SK-N-SH (cell line): ENCODE measurements at regions not wholly inside any gene's neighbourhood (a gene's known extent, or its start where the extent isn't known, plus 50 kb on each side); places are given as distances from the start of the nearest gene placed in this dataset.

Experiments
- CTCF ChIA-PET: fragments of 300-600, 350-600 bp; formaldehyde crosslinking; extraction: SDS; loops from one replicate; lab custom pipeline; 2021; lab: Yijun Ruan, JAX
- POLR2A ChIA-PET: fragments of 350-600 bp; sonication (Branson Sonifier 250); formaldehyde crosslinking; extraction: SDS; loops from one replicate; lab custom pipeline; 2020; ENCODE audit warnings: antibody characterized with exemption, inconsistent platforms; lab: Yijun Ruan, JAX
- DNase-seq: peaks from one replicate; pipeline ENCODE4 v3.0.0; 2012
- H2AFZ ChIP-seq: fragments of 200-600 bp; sonication (generic); 2 replicates; pipeline ENCODE4 v1.8.1; 2016; ENCODE audit warnings: antibody characterized with exemption, mild to moderate bottlenecking, low read depth
- H3F3A ChIP-seq: fragments of 200-600 bp; sonication (generic); replicated peaks from 2 replicates; pipeline ENCODE3; 2016; ENCODE audit warnings: antibody characterized with exemption, mild to moderate bottlenecking; ENCODE audit not compliant: insufficient read depth
- H3K27ac ChIP-seq, 2 experiments: fragments of 200-500 bp in 1 of 2; fragments of 200-600 bp in 1 of 2; sonication (Bioruptor generic) in 1 of 2; sonication (generic), shearing (Covaris generic) in 1 of 2; 2 replicates each; pipeline versions ENCODE4 v1.5.1 to v1.6.1; 2014 to 2016; ENCODE audit warnings: low read depth in 2 of 2, inconsistent platforms in 1 of 2, low read length in 1 of 2, mild to moderate bottlenecking in 1 of 2, mixed read lengths in 1 of 2
- H3K27me3 ChIP-seq: fragments of 200-600 bp; sonication (generic), shearing (Covaris generic); 2 replicates; pipeline ENCODE4 v1.6.1; 2016; ENCODE audit warnings: mixed run types; ENCODE audit not compliant: insufficient read depth
- H3K36me3 ChIP-seq, 2 experiments: fragments of 200-500 bp in 1 of 2; fragments of 200-600 bp in 1 of 2; sonication (Bioruptor generic) in 1 of 2; sonication (generic) in 1 of 2; replicated peaks in 1 of 2; 2 replicates each; pipeline versions ENCODE3 to v1.5.1; 2014 to 2016; ENCODE audit warnings: low read length in 1 of 2, mild to moderate bottlenecking in 1 of 2; ENCODE audit not compliant: insufficient read depth in 2 of 2, control insufficient read depth in 1 of 2
- H3K4me1 ChIP-seq, 2 experiments: fragments of 200-500 bp in 1 of 2; fragments of 200-600 bp in 1 of 2; sonication (Bioruptor generic) in 1 of 2; sonication (generic), shearing (Covaris generic) in 1 of 2; 2 replicates each; pipeline versions ENCODE4 v1.5.1 to v1.6.1; 2014 to 2016; ENCODE audit warnings: low read depth in 1 of 2, low read length in 1 of 2, mixed run types in 1 of 2; ENCODE audit not compliant: insufficient read depth in 2 of 2, control insufficient read depth in 1 of 2
- H3K4me2 ChIP-seq: fragments of 200-600 bp; sonication (generic), shearing (Covaris generic); 2 replicates; pipeline ENCODE4 v1.6.1; 2017; ENCODE audit warnings: mixed run types
- H3K4me3 ChIP-seq, 2 experiments: fragments of 200-500 bp in 1 of 2; fragments of 200-600 bp in 1 of 2; sonication (Bioruptor generic) in 1 of 2; sonication (generic), shearing (Covaris generic) in 1 of 2; 2 replicates each; pipeline versions ENCODE4 v1.5.1 to v1.8.1; 2014 to 2016; ENCODE audit warnings: low read depth in 2 of 2, inconsistent platforms in 1 of 2, low read length in 1 of 2, mild to moderate bottlenecking in 1 of 2, mixed read lengths in 1 of 2, moderate library complexity in 1 of 2
- H3K79me2 ChIP-seq: fragments of 200-600 bp; sonication (generic); 2 replicates; pipeline ENCODE4 v1.8.1; 2017; ENCODE audit warnings: mild to moderate bottlenecking; ENCODE audit not compliant: insufficient read depth
- H3K9ac ChIP-seq: fragments of 200-600 bp; sonication (generic); 2 replicates; pipeline ENCODE4 v1.6.1; 2017; ENCODE audit warnings: mixed run types
- H3K9me2 ChIP-seq: fragments of 200-600 bp; sonication (generic); 2 replicates; pipeline ENCODE4 v1.6.1; 2017; ENCODE audit warnings: mixed run types
- H3K9me3 ChIP-seq: fragments of 200-600 bp; sonication (generic); 2 replicates; pipeline ENCODE4 v1.6.1; 2017; ENCODE audit warnings: mixed run types, mild to moderate bottlenecking, moderate library complexity
- H4K20me1 ChIP-seq: fragments of 200-600 bp; sonication (generic); 2 replicates; pipeline ENCODE4 v1.6.1; 2017; ENCODE audit warnings: mild to moderate bottlenecking, mixed run types; ENCODE audit not compliant: insufficient read depth
- ELF1 ChIP-seq: IDR thresholded peaks from 2 replicates; pipeline ENCODE4 v1.4.0; 2012
- EP300 ChIP-seq, 2 experiments: IDR thresholded peaks; 2 replicates each; pipeline versions ENCODE4 v1.4.0 to v1.6.1; 2012; ENCODE audit warnings: borderline replicate concordance in 1 of 2, low read depth in 1 of 2, low read length in 1 of 2
- EZH2phosphoT487 ChIP-seq: fragments of 200-600 bp; sonication (generic); IDR thresholded peaks from 2 replicates; pipeline ENCODE4 v1.6.1; 2017; ENCODE audit warnings: low read depth, mixed run types, mild to moderate bottlenecking, antibody characterized with exemption, moderate library complexity, borderline replicate concordance
- FOXJ3 ChIP-seq: sonication (generic); formaldehyde crosslinking; IDR thresholded peaks from 2 replicates; pipeline ENCODE4 v1.5.1; 2020; ENCODE audit warnings: mild to moderate bottlenecking, missing genetic modification reagents
- FOXM1 ChIP-seq: IDR thresholded peaks from 2 replicates; pipeline ENCODE4 v1.4.0; 2012; ENCODE audit warnings: low read depth, mild to moderate bottlenecking
- GABPA ChIP-seq: IDR thresholded peaks from 2 replicates; pipeline ENCODE4 v1.4.0; 2012; ENCODE audit warnings: low read depth, mild to moderate bottlenecking
- GATA2 ChIP-seq: sonication (generic); formaldehyde crosslinking; IDR thresholded peaks from 2 replicates; pipeline ENCODE4 v1.5.0; 2020; ENCODE audit warnings: mild to moderate bottlenecking, missing genetic modification reagents
- MEF2A ChIP-seq: IDR thresholded peaks from 2 replicates; pipeline ENCODE4 v1.4.0; 2012; ENCODE audit warnings: low read depth, borderline replicate concordance
- NFIC ChIP-seq: IDR thresholded peaks from 2 replicates; pipeline ENCODE4 v1.4.0; 2012; ENCODE audit warnings: borderline replicate concordance
- NRF1 ChIP-seq: IDR thresholded peaks from 2 replicates; pipeline ENCODE4 v1.6.1; 2012; ENCODE audit warnings: low read depth, mild to moderate bottlenecking, low read length
- RXRA ChIP-seq: IDR thresholded peaks from 2 replicates; pipeline ENCODE4 v1.4.0; 2012; ENCODE audit warnings: low read depth, mild to moderate bottlenecking, borderline replicate concordance
- SIN3A ChIP-seq: IDR thresholded peaks from 2 replicates; pipeline ENCODE4 v1.6.1; 2012; ENCODE audit warnings: low read depth, mild to moderate bottlenecking, low read length, moderate library complexity, borderline replicate concordance
- SMC3 ChIP-seq: IDR thresholded peaks from 2 replicates; pipeline ENCODE4 v1.6.1; 2012; ENCODE audit warnings: low read depth, low read length, improper control_type of control experiment
- TAF1 ChIP-seq: IDR thresholded peaks from 2 replicates; pipeline ENCODE4 v1.6.1; 2012; ENCODE audit warnings: low read depth, mild to moderate bottlenecking, low read length, moderate library complexity, borderline replicate concordance
- TCF12 ChIP-seq: IDR thresholded peaks from 2 replicates; pipeline ENCODE4 v1.4.0; 2012
- TEAD4 ChIP-seq: IDR thresholded peaks from 2 replicates; pipeline ENCODE4 v1.4.0; 2012; ENCODE audit warnings: mild to moderate bottlenecking, borderline replicate concordance; ENCODE audit not compliant: insufficient read depth
- WGBS: methylation state at CpG from one replicate; pipeline ENCODE4 v1.1.6; 2017; ENCODE audit warnings: low lambda C conversion rate; 5-methylcytosine and 5-hydroxymethylcytosine counted together
- TF ChIP-seq, protein P1 (sequence below): IDR thresholded peaks from 2 replicates; pipeline ENCODE4 v1.4.0; 2012; ENCODE audit warnings: low read depth, borderline replicate concordance
- TF ChIP-seq, protein P2 (sequence below): fragments of 200-600 bp; sonication (generic); IDR thresholded peaks from 2 replicates; pipeline ENCODE4 v1.6.1; 2017; ENCODE audit warnings: antibody characterized with exemption, mild to moderate bottlenecking, moderate library complexity
- TF ChIP-seq, protein P3 (sequence below): IDR thresholded peaks from 2 replicates; pipeline ENCODE4 v1.4.0; 2012; ENCODE audit warnings: low read depth, borderline replicate concordance
- TF ChIP-seq, protein P4 (sequence below): IDR thresholded peaks from 2 replicates; pipeline ENCODE4; 2012

DNA sequence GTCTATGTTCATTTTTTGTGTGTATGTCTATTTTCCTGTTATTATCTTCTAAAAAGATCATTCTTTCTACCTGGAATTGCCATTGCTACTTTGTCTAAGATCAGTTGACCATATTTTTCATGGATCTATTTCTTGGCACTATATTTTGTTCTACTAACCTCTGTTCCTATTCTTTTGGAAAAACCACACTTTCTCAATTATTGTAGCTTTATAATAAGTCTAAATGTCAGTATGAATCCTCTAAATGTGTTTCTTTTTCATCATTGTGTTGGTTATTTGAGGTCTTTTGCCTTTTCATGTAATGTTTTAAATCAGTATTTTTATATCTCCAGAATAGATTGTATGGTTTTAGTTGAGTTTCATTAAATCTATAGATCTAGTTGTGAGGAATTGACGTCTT is 798.3 kb downstream of the FAT4 start:
- Histone ChIP-seq H3K4me2 (no peak overlapping the region), H2AFZ (no peak overlapping the region), H3K4me1 (no peaks in the 10 kb centered on the region), H3K36me3 (peaks cover 0 to 13% of the 10 kb centered on the region in 2 experiments), H3K27ac (no peak overlapping the region), H3F3A (no peaks in the 10 kb centered on the region), H3K4me3 (no peak overlapping the region), H3K27me3 (no peaks in the 10 kb centered on the region), H3K9ac (no peak overlapping the region)
- DNase-seq: no peak
- ChIA-PET POLR2A (no interaction called here), CTCF (interaction anchor here (1.0 kb wide), 1 partner anchor 14 kb away, joined by 3 read pairs; no protein-coding TSS in a partner anchor)
- no peak for TF ChIP-seq NFIC
- TF ChIP-seq, protein P1, sequence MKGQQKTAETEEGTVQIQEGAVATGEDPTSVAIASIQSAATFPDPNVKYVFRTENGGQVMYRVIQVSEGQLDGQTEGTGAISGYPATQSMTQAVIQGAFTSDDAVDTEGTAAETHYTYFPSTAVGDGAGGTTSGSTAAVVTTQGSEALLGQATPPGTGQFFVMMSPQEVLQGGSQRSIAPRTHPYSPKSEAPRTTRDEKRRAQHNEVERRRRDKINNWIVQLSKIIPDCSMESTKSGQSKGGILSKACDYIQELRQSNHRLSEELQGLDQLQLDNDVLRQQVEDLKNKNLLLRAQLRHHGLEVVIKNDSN: no peak
- TF ChIP-seq, protein P2, sequence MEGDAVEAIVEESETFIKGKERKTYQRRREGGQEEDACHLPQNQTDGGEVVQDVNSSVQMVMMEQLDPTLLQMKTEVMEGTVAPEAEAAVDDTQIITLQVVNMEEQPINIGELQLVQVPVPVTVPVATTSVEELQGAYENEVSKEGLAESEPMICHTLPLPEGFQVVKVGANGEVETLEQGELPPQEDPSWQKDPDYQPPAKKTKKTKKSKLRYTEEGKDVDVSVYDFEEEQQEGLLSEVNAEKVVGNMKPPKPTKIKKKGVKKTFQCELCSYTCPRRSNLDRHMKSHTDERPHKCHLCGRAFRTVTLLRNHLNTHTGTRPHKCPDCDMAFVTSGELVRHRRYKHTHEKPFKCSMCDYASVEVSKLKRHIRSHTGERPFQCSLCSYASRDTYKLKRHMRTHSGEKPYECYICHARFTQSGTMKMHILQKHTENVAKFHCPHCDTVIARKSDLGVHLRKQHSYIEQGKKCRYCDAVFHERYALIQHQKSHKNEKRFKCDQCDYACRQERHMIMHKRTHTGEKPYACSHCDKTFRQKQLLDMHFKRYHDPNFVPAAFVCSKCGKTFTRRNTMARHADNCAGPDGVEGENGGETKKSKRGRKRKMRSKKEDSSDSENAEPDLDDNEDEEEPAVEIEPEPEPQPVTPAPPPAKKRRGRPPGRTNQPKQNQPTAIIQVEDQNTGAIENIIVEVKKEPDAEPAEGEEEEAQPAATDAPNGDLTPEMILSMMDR: no peak
- no peak for TF ChIP-seq FOXM1
- no peak for TF ChIP-seq SMC3
- TF ChIP-seq RXRA: no peak
- TF ChIP-seq ELF1: no peak
- no peak for TF ChIP-seq TAF1
- no peak for TF ChIP-seq FOXJ3
- no peak for TF ChIP-seq GABPA
- TF ChIP-seq, all 33 proteins: peak for 0
- H4K20me1 ChIP-seq: no peaks in the 10 kb centered on the region
- H3K79me2 ChIP-seq: no peaks in the 10 kb centered on the region
- peaks cover 17% of the 10 kb centered on the region; the same call in 1 of the 2 replicates for H3K9me3 ChIP-seq
- H3K9me2 ChIP-seq: no peaks in the 10 kb centered on the region
- WGBS: 74% methylated on average over 1 of the region's 1 CpG

DNA sequence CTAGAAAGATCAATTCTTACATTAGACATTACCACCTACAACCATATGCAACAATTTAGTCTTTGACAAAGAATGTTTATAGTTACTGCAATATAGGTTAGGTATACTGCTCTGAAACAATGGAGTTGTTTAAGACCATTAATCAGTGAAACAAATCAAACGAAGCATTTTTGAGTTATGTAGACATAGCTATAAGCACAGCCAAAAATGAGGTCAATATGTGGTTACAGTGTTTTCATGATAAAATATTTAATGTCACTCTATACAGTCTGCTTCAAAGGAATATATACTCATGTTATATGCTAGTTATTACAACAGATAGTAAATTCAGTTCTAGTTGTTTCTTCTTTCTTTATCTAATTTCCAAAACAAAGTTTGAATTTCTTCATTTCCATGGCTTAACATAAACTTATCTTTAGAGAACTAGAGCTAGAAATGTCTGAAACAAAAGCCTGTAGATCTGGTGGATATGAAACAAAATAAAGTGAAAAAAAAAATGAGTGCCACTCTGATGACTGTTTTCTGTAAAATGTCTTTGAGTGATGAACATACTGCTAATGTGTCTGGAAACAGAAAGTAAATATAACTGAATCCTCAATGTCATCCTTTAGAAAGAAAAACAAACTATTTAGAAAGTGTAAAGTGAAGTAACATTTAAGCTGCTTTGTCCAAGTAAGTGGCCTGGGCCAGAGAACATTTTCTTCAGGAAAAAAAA is 809.0 kb downstream of the FAT4 start:
- H3K9ac ChIP-seq: peak overlapping the region; percentile 6; the same call in 1 of the 2 replicates
- WGBS: 48% methylated on average over 1 of the region's 1 CpG
- TF ChIP-seq RXRA (0 out of 2 replicates have a peak, but pooled peaks have one; percentile 1), SIN3A (no peak), EZH2phosphoT487 (no peak), TCF12 (no peak), TEAD4 (no peak), EP300 (IDR thresholded peaks at IDR 0.05; ENCODE audit: borderline replicate concordance in 1 of 2, low read depth in 1 of 2, low read length in 1 of 2) (no peak), MEF2A (no peak), GATA2 (CRISPR knock-in tag) (no peak), NRF1 (no peak), TAF1 (no peak)
- TF ChIP-seq, protein P3, sequence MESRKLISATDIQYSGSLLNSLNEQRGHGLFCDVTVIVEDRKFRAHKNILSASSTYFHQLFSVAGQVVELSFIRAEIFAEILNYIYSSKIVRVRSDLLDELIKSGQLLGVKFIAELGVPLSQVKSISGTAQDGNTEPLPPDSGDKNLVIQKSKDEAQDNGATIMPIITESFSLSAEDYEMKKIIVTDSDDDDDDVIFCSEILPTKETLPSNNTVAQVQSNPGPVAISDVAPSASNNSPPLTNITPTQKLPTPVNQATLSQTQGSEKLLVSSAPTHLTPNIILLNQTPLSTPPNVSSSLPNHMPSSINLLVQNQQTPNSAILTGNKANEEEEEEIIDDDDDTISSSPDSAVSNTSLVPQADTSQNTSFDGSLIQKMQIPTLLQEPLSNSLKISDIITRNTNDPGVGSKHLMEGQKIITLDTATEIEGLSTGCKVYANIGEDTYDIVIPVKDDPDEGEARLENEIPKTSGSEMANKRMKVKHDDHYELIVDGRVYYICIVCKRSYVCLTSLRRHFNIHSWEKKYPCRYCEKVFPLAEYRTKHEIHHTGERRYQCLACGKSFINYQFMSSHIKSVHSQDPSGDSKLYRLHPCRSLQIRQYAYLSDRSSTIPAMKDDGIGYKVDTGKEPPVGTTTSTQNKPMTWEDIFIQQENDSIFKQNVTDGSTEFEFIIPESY: no peak
- TF ChIP-seq, protein P4, sequence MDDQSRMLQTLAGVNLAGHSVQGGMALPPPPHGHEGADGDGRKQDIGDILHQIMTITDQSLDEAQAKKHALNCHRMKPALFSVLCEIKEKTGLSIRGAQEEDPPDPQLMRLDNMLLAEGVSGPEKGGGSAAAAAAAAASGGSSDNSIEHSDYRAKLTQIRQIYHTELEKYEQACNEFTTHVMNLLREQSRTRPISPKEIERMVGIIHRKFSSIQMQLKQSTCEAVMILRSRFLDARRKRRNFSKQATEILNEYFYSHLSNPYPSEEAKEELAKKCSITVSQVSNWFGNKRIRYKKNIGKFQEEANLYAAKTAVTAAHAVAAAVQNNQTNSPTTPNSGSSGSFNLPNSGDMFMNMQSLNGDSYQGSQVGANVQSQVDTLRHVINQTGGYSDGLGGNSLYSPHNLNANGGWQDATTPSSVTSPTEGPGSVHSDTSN: 0 out of 2 replicates have a peak, but pooled peaks have one; percentile 16

More for the DNA sequence above, 809.0 kb downstream of the FAT4 start:
- no peaks in the 10 kb centered on the region for H3K36me3 ChIP-seq
- peak overlapping the region; percentile 58 to 64; a peak in 3 of 4 replicates for H3K27ac ChIP-seq
- H3K27me3 ChIP-seq: no peaks in the 10 kb centered on the region
- no peaks in the 10 kb centered on the region for H4K20me1 ChIP-seq
- 0 out of 2 replicates have a peak overlapping the region, but pooled peaks have one; percentile 11 for H3K4me2 ChIP-seq
- H2AFZ ChIP-seq: peak overlapping the region; percentile 55
- no peaks in the 10 kb centered on the region; a peak in 1 of 4 replicates for H3K4me1 ChIP-seq
- ChIA-PET POLR2A (no interaction called here), CTCF (interaction anchor here (0.8 to 1.1 kb wide), 2 partner anchors 12 to 318 kb away, joined by 3 to 4 read pairs; no protein-coding TSS in a partner anchor)
- no peak for DNase-seq
- H3K79me2 ChIP-seq: no peaks in the 10 kb centered on the region
- H3K4me3 ChIP-seq: no peak overlapping the region
- H3K9me3 ChIP-seq: no peaks in the 10 kb centered on the region
- no peaks in the 10 kb centered on the region; the same call in 1 of the 2 replicates for H3K9me2 ChIP-seq
- H3F3A ChIP-seq: peaks cover 9% of the 10 kb centered on the region
